Activated T-cell treated with anti-CD3 and anti-CD28 coated beads, Interleukin-2, amount 50 U/mL, for 24 hours (primary cell): ENCODE measurements at regions not wholly inside any gene's neighbourhood (a gene's known extent, or its start where the extent isn't known, plus 50 kb on each side); places are given as distances from the start of the nearest gene placed in this dataset.

Source experiments
- DNase-seq: peaks from one replicate; pipeline ENCODE4 v3.0.0-alpha.2; 2020
- H3K27ac Mint-ChIP-seq: 2 replicates; pipeline ENCODE4 v1.8.0; 2020; ENCODE audit warnings: mild to moderate bottlenecking, mixed read lengths
- H3K27me3 Mint-ChIP-seq: 2 replicates; pipeline ENCODE4 v1.8.0; 2020; ENCODE audit warnings: mixed read lengths
- H3K36me3 Mint-ChIP-seq: 2 replicates; pipeline ENCODE4 v1.8.0; 2020; ENCODE audit warnings: low read depth, mixed read lengths
- H3K4me1 Mint-ChIP-seq: 2 replicates; pipeline ENCODE4 v1.8.0; 2020; ENCODE audit warnings: low read depth, mixed read lengths
- H3K4me3 Mint-ChIP-seq: 2 replicates; pipeline ENCODE4 v1.8.0; 2020; ENCODE audit warnings: mild to moderate bottlenecking, moderate library complexity, mixed read lengths
- H3K9me3 Mint-ChIP-seq: 2 replicates; pipeline ENCODE4 v1.8.0; 2020; ENCODE audit warnings: mixed read lengths

DNA sequence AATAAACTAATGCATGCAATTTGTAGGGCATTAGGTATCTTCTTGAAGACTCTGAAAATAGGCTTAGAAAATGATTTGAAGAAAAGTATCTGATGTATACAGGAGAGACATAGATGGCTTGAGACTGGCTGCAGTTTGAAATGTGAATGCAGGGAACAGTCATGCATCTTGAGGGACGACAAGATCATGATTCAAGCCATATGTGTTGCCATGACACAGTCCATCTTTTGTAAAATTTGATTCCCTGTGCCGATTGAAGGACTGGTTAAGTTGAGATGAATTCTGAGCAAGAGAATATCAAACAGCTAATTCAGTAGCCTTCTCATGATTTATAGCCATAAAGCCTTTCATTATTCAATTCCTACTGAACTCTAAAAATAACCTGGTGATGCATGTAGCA lies 231.6 kb downstream of the CASP12 start:
- peaks cover 19% of the 10 kb centered on the region for H3K4me1 Mint-ChIP-seq
- H3K9me3 Mint-ChIP-seq = peaks cover 3% of the 10 kb centered on the region
- no peak for DNase-seq
- H3K36me3 Mint-ChIP-seq = no peaks in the 10 kb centered on the region
- H3K27me3 Mint-ChIP-seq = no peaks in the 10 kb centered on the region
- H3K27ac Mint-ChIP-seq = no peak overlapping the region
- no peak overlapping the region for H3K4me3 Mint-ChIP-seq

DNA sequence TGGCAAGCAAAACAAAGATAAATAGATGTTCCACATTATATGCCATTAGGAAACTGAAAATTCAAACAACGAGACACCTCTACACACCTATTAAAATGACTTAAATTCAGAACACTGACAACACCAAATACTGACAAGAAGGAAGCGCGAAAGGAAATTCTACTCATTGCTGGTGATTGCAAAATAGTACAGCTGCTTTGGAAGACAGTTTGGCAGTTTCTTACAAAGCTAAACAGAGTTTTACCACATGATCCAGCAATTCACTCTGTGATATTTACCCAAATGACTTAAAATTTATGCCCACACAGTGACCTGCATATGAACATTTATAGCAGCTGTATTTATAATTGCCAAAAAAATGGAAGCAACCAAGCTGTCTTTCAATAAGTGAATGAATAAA lies 232.6 kb downstream of the CASP12 start:
- Mint-ChIP-seq H3K4me3 (no peak overlapping the region), H3K4me1 (peaks cover 19% of the 10 kb centered on the region), H3K9me3 (peaks cover 3% of the 10 kb centered on the region), H3K36me3 (no peaks in the 10 kb centered on the region), H3K27ac (no peak overlapping the region), H3K27me3 (no peaks in the 10 kb centered on the region)
- no peak for DNase-seq

DNA sequence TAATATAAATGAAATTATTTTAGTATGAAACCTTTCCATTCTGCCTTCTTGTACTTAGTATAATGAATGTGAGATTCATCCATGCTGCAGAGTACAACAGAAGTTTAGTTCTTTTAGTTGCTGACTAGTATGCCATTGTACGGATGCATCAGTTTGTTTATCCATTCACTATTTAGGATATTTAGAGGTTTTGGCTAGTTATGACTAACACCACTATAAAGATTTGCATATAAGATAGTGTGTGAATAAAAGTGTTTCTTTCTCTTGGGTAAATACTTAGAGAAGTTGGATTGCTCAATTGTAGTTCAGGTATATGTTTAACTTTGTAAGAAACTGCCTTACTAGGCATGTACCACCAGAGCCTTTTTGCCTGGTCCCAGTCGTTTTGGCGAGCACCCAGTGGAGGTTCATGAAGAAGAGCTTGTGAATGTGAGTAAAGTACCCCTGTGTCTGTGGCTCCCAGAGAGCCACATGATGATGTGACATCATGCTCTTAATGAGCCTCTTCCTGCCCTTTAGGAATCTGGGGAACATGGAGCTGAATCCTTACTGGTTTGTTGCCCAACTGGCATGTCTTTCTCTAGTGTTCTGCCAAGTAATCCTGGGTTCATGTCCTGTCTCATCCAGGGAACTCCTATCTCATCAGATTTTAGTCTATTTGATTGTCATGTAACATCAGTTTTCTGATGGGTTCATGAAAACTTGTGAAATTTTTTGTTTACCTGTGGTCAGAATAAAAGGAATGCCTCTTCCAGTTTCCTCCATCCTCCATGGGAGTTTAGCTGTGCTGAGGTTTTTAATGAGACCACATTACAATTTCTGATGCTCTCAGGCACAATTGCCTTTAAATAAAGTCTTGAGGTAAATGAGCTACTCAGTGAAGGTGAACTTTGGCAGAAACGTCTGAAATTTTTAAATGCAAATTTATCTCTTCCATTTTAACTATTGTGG lies 234.8 kb downstream of the CASP12 start:
- no peaks in the 10 kb centered on the region for H3K27me3 Mint-ChIP-seq
- DNase-seq = no peak
- H3K4me3 Mint-ChIP-seq = no peak overlapping the region
- H3K9me3 Mint-ChIP-seq = no peaks in the 10 kb centered on the region
- no peaks in the 10 kb centered on the region for H3K36me3 Mint-ChIP-seq
- peaks cover 6% of the 10 kb centered on the region for H3K4me1 Mint-ChIP-seq
- no peak overlapping the region for H3K27ac Mint-ChIP-seq

DNA sequence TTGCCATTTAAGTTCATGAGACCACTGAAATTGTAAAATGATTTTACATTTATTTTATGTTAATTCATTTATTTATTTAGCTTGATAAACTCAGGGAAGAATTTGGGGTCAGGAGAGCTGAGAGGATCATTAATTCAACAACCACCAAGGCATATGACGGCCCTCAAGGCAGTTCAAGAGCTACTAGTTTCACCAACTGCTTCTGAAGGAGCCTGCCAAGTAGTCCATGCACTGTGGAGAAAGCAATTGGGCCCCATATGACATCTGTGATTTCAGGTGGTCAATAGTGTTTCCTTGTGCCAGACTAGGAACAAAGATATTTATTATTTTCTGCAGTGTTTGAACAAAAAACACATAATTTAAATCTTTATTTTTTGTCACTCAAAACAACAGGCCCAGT lies 236.4 kb downstream of the CASP12 start:
- Mint-ChIP-seq H3K4me3 (no peak overlapping the region), H3K27ac (no peak overlapping the region), H3K9me3 (peaks cover 4% of the 10 kb centered on the region), H3K27me3 (no peaks in the 10 kb centered on the region), H3K36me3 (no peaks in the 10 kb centered on the region), H3K4me1 (peaks cover 13% of the 10 kb centered on the region)
- no peak for DNase-seq

DNA sequence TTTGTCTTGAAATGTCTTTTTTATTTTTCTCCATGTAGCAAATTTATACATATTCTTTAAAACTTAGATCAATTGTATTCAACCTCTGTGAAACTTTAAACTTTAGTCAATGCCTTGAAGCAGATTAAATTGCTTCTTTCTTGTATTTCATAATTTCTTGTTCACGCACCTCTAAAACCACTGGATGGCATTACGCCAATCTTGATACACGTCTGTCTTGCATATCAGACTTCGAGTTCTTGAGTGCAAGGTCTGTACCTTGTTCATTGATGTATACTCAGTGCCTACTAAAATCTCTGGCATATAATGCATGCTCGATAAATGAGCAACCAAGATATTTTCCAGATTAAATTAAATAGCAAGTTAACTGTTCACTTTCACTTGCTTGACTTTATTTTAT lies 236.8 kb downstream of the CASP12 start:
- Mint-ChIP-seq H3K36me3 (no peaks in the 10 kb centered on the region), H3K4me1 (peaks cover 16% of the 10 kb centered on the region), H3K9me3 (peaks cover 4% of the 10 kb centered on the region), H3K4me3 (no peak overlapping the region), H3K27ac (no peak overlapping the region), H3K27me3 (no peaks in the 10 kb centered on the region)
- no peak for DNase-seq

DNA sequence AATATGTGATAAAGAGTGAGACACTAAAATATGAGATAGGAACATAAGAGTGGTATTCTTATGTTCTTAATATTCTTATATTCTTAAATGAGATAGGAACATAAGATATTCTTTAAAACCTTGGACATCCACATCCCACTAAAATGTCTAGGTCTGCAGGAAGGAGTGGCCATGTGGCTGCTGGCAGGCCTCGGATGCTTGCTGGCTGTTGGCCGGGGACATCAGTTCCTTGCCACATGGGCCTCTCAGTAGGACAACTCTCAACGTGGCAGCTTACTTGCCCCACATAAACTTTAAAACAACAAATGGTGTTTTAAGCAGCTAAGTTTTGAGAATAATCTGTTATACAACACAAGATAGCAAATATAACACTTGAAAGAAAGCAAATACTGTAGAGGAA lies 240.1 kb downstream of the CASP12 start:
- DNase-seq = no peak
- no peak overlapping the region for H3K4me3 Mint-ChIP-seq
- H3K27ac Mint-ChIP-seq = no peak overlapping the region
- H3K9me3 Mint-ChIP-seq = peaks cover 4% of the 10 kb centered on the region
- peaks cover 35% of the 10 kb centered on the region for H3K4me1 Mint-ChIP-seq
- H3K27me3 Mint-ChIP-seq = no peaks in the 10 kb centered on the region
- H3K36me3 Mint-ChIP-seq = no peaks in the 10 kb centered on the region

DNA sequence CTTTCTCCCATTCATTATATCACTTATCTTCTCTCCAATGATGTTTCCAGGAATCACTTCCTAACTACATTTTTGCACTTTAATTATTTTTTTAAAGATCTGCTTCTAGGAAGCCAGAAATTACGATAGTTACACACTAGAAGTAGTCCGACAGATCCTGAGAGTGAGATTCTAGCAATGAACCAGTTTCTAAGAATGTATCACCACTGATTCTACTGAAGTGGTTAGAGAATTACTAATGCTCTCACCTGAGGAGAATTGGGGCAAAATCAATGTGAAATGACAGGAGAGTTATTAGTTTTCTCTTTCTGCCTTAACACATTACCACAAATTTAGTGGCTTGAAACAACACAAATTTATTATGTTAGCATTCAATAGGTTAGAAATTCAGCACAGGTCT lies 241.2 kb downstream of the CASP12 start:
- peak overlapping the region; percentile 50 for H3K27ac Mint-ChIP-seq
- no peak overlapping the region for H3K4me3 Mint-ChIP-seq
- peaks cover 4% of the 10 kb centered on the region for H3K9me3 Mint-ChIP-seq
- H3K27me3 Mint-ChIP-seq = no peaks in the 10 kb centered on the region
- peaks cover 37% of the 10 kb centered on the region for H3K4me1 Mint-ChIP-seq
- H3K36me3 Mint-ChIP-seq = no peaks in the 10 kb centered on the region
- no peak for DNase-seq

DNA sequence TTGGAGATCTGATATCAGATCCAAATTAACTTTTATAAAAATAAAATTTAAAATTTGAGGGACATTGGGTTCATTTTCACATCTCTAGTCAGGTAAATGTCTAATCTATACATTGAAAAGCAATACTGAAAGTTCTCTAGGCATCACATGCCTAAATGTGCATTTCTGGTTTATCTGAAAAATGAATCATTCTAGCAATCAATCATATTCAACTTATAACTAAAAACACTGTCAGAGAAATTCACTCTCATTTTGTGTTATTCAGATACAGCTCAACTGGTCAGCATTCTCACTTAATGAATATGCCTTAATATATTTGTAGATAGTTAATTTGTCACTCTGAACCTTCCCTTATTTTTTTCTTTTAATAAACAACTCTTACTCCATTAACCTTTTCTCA lies 243.2 kb downstream of the CASP12 start:
- no peak for DNase-seq
- Mint-ChIP-seq H3K27me3 (no peaks in the 10 kb centered on the region), H3K27ac (no peak overlapping the region), H3K4me3 (no peak overlapping the region), H3K9me3 (peaks cover 10% of the 10 kb centered on the region), H3K4me1 (peaks cover 37% of the 10 kb centered on the region), H3K36me3 (peaks cover 3% of the 10 kb centered on the region)

DNA sequence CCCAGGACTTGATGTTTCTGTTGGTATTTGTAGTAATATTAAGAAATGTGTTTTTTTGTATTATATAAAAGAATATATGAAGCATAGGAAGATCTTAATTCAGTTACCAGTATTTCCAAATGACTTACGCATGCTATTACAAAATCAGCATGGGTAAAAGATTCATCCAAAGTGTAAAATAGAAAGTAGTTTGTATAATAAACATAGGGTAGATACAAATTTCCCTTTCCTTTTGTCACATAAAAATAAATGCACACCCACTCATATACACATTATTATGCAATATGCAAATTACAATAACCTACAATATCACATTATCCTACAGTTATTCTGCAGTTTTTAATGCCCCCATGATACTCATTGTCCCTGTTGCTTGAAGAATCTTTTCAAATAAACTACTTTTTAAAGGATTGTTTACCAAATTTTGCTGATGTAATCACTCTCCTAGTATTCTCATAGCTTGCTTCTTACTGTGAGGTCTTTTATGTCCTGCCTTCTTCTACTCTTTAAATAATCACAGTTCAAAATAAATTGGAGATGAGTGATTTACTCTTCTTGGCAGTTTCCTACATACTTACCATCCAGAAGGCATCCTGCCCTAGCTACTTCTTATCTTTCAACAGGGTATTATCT lies 244.0 kb downstream of the CASP12 start:
- no peak for DNase-seq
- peaks cover 41% of the 10 kb centered on the region for H3K4me1 Mint-ChIP-seq
- H3K9me3 Mint-ChIP-seq = peaks cover 13% of the 10 kb centered on the region
- H3K27ac Mint-ChIP-seq = no peak overlapping the region
- no peak overlapping the region for H3K4me3 Mint-ChIP-seq
- peaks cover 3% of the 10 kb centered on the region for H3K36me3 Mint-ChIP-seq
- H3K27me3 Mint-ChIP-seq = no peaks in the 10 kb centered on the region

DNA sequence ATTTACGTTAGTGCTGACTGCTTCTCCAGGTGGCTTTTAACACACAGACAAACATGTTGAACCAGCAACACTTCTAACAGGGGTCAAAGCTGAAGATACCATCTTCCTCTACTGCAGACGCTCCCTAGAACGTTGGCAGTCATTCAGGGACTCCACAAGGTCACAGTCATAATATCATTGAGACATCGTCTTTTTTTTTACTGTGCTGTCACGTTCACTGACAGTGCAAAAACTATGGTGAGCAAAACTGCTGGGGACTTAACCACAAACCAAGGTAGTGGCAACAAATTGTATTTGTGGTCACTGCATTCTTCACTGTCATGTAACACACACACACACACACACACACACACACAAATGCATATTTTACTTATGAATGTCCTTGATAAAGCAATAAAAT lies 244.9 kb downstream of the CASP12 start:
- Mint-ChIP-seq H3K27me3 (no peaks in the 10 kb centered on the region), H3K4me3 (no peak overlapping the region), H3K36me3 (peaks cover 3% of the 10 kb centered on the region), H3K9me3 (peaks cover 13% of the 10 kb centered on the region), H3K27ac (no peak overlapping the region), H3K4me1 (peaks cover 47% of the 10 kb centered on the region)
- no peak for DNase-seq

DNA sequence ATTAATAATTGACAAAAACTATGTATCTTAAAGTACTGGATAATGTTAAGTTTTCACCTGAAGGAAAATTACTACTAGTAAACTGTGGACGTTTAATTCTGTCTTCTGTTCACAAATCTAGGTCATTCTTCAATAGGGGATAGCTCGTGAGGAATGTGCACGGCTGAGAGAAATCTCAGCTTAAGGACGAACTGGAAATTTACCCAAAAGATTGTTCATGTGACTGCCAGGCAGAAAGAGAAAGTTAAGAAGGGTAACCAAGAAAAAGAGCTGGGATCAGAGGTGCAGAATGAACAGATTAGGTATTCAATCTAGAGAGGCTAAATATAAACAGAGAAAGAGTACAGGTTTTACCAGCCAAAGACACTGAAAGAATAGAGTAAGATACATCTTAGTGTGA lies 245.3 kb downstream of the CASP12 start:
- Mint-ChIP-seq H3K4me3 (no peak overlapping the region), H3K4me1 (peaks cover 47% of the 10 kb centered on the region), H3K27me3 (no peaks in the 10 kb centered on the region), H3K36me3 (peaks cover 3% of the 10 kb centered on the region), H3K27ac (no peak overlapping the region), H3K9me3 (peaks cover 13% of the 10 kb centered on the region)
- DNase-seq = no peak

DNA sequence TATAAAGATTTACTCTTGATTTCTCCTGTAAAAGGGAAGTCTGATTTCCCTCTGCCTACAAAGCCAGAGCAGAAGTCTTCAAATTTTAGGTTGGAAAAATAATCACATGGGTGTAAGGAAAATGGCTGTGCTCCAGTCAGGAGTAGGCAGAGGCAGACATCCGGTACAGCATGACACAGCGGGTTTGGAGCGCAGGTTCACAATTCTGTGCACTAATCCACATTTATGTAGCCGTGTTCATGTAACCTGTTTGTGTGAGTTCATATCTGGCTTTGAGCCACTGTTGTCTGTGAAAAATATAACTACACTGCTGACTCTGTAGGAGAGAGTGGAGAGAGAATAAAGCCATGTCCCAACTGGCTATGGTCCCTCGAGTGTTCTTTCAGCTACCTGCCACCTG lies 248.0 kb downstream of the CASP12 start:
- H3K4me1 Mint-ChIP-seq = peaks cover 37% of the 10 kb centered on the region
- H3K36me3 Mint-ChIP-seq = peaks cover 3% of the 10 kb centered on the region
- no peaks in the 10 kb centered on the region for H3K27me3 Mint-ChIP-seq
- DNase-seq = no peak
- H3K9me3 Mint-ChIP-seq = peaks cover 9% of the 10 kb centered on the region
- no peak overlapping the region for H3K27ac Mint-ChIP-seq
- H3K4me3 Mint-ChIP-seq = no peak overlapping the region

DNA sequence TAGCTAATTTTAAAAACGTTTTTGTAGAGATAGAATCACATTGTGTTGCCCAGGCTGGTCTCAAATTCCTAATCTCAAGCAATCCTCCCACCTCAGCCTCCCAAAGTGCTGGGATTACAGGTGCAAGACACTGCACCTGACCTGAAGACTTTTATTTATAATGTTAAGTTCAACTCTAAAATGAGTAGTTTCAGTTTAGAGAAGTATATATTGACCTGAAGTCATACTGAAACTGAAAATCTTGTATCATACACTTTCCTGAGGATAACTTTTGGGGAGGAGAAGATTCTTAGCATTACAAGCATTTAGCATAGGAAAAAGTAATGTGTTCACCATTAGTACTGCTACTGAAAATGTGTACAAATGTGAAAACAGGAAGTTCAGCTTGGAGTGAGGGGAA lies 249.3 kb downstream of the CASP12 start:
- no peak for DNase-seq
- Mint-ChIP-seq H3K4me1 (peaks cover 31% of the 10 kb centered on the region), H3K27ac (no peak overlapping the region), H3K4me3 (no peak overlapping the region), H3K27me3 (no peaks in the 10 kb centered on the region), H3K9me3 (peaks cover 9% of the 10 kb centered on the region), H3K36me3 (peaks cover 3% of the 10 kb centered on the region)

DNA sequence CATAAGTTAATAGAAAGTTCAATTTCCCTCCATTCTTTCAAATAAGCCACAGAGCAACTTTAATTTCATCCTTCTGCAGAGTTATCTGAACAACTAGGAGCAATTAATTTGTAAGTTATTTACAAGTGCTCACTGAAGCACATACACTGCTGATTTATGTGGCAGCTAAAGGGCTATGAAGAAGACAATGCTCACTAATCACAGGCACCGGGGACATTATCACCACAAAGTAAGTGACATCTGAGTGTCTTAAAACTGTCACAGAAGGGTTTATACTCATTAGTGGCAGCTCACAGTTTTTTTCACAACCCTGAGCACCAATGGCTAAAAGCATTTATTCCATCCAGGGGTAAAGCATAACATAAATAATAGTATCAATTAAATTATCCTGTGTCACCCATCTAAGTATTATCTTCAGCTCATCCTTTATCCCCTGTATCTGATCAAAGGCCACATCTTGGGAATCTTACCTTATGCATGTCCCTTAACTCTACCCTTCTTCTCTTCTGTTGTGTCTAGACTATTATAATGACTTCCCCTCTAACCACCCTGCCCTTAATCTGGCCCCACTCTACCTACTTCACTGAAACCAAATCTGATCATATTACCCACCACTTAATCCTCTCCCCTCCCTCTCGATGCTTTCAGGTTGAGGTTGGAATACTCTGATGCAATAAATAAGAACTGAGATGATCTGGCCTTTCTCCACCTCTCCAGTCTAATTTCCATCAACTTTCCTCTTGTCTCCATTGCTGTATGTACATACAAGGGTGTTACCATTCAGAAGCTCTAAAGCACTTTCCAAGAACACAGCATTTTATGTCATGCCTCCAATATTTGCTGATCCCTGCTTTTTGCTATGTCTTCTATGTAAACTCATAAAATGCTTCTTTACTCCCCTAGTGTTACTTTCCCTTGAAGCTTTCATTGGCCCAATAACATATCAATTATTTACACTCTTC lies 252.7 kb downstream of the CASP12 start:
- Mint-ChIP-seq H3K27me3 (no peaks in the 10 kb centered on the region), H3K9me3 (peaks cover 5% of the 10 kb centered on the region), H3K4me3 (no peak overlapping the region), H3K27ac (no peak overlapping the region), H3K4me1 (peaks cover 21% of the 10 kb centered on the region), H3K36me3 (no peaks in the 10 kb centered on the region)
- DNase-seq = no peak
